ENCODE measurements at regions not wholly inside any gene's neighbourhood (a gene's known extent, or its start where the extent isn't known, plus 50 kb on each side); places are given as distances from the start of the nearest gene placed in this dataset.

DNA sequence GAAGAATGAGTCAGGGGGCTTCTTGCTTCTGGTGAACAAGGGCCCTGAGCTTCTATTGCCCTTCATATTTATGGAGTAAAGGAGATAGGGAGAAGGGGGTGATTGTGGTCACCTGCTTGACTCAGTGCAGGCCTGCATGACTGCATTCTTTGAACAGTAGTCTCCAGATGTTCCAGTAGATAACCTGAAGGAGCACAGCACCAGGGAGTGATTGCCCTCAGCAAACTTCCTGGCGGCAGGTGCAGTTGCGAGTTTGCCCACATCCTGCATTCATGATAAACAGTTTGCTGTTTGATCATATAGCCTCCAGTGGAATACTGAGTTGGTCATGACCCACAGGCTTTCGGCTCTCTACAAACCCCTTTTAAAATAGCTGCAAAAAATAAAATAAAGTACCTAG is 1632.7 kb downstream of the OTOL1 start:
- no peak for TF ChIP-seq CTCF (IDR thresholded peaks at IDR 0.05; ENCODE audit: low read depth, low read length, poor library complexity, severe bottlenecking)
- no peak for TF ChIP-seq EZH2phosphoT487 (IDR thresholded peaks at IDR 0.05; ENCODE audit: borderline replicate concordance, low read length)

Measured in DOHH2 (cell line).